Right lobe of liver (tissue), 4 donors: ENCODE measurements at regions not wholly inside any gene's neighbourhood (a gene's known extent, or its start where the extent isn't known, plus 50 kb on each side); places are given as distances from the start of the nearest gene placed in this dataset.

Source experiments
- POLR2A ChIP-seq: fragments of 450-650 bp; IDR thresholded peaks from one replicate; pipeline ENCODE4 v1.6.1; 2017; ENCODE audit warnings: antibody characterized with exemption, mild to moderate bottlenecking
- TF ChIP-seq, protein P1 (sequence below), 4 donors: fragments of 200-600 bp in 3 of 4; fragments of 450-650 bp in 1 of 4; IDR thresholded peaks; one replicate each; pipeline versions ENCODE4 v1.5.1 to v1.8.0; 2016 to 2022; ENCODE audit warnings: antibody characterized with exemption in 4 of 4, mild to moderate bottlenecking in 2 of 4
- donor health status: DM: no; HTN: no; CAD: no.
- donor health status: DM: no; HTN: no; CAD: no.
- donor health status: DM: no; HTN: yes; CAD: no.

DNA sequence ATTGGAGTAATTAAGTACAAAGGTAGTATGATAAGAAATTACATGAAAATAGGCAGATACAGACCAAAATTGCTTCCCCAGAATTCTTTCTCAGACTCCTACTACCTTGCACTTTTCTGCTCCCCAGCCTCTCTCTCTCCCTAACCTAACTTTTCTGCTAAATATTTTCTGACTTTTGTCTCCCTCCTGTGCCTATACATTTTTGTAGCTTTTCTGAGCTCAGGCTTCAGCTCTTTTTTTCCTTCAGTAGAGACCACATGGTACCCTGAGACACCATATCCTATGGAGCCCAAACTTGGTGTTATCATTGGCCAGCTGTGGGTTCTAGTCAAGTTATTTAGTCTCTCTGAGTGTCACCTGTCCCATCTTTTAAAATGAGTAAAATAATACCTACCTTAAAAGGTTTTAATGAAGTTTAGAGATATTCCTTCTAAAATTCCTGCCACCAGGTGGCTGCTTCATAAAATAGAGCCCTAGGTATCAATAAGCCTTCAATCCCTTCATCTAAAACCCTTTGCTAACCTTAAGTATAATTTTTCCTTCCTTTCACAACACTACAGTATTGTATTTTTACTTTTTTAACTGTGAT, 237.6 kb upstream of the DUSP10 start:
- TF ChIP-seq, protein P1, sequence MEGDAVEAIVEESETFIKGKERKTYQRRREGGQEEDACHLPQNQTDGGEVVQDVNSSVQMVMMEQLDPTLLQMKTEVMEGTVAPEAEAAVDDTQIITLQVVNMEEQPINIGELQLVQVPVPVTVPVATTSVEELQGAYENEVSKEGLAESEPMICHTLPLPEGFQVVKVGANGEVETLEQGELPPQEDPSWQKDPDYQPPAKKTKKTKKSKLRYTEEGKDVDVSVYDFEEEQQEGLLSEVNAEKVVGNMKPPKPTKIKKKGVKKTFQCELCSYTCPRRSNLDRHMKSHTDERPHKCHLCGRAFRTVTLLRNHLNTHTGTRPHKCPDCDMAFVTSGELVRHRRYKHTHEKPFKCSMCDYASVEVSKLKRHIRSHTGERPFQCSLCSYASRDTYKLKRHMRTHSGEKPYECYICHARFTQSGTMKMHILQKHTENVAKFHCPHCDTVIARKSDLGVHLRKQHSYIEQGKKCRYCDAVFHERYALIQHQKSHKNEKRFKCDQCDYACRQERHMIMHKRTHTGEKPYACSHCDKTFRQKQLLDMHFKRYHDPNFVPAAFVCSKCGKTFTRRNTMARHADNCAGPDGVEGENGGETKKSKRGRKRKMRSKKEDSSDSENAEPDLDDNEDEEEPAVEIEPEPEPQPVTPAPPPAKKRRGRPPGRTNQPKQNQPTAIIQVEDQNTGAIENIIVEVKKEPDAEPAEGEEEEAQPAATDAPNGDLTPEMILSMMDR (IDR thresholded peaks at IDR 0.05) = peak; percentile 38 to 58 (median 49)
- no peak for TF ChIP-seq POLR2A
